Hematopoietic multipotent progenitor cell treated with erythropoietin and hydrocortisone succinate and interleukin-3 and kit ligand, for 4 days (in vitro differentiated cells): ENCODE measurements at regions not wholly inside any gene's neighbourhood (a gene's known extent, or its start where the extent isn't known, plus 50 kb on each side); places are given as distances from the start of the nearest gene placed in this dataset.

Experiments
- DNase-seq: peaks from one replicate; pipeline ENCODE4 v3.0.0-alpha.2; 2015

DNA sequence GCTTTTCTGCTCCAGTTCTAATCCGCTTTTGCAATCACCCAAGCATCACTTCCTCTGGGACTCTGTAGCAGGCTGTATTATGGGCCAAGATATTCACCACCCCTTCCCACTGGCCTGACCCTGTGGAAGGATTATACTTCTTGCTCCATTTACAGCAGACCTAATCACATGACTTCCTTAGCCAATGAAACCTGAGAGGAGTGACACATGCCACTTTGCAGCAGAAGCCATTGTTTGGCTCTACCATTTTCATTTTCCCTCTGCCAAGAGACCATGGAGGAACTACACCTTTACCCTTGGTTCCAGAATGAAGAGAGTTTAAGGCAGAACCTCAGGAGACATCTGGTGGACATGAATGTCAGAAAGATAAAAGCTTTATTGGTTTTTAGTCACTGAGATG lies 134.9 kb upstream of the HSD17B12 start:
- no peak for DNase-seq

GRCh38 chr11:43546561-43547429 lies 133.7 kb upstream of the HSD17B12 start:
- DNase-seq: no peak

- no peak for DNase-seq
These were observed 133.1 kb upstream of the HSD17B12 start for GRCh38 chr11:43547430-43547831.

- peak; percentile 18 for DNase-seq
These were observed 132.6 kb upstream of the HSD17B12 start for GRCh38 chr11:43547889-43548381.

DNA sequence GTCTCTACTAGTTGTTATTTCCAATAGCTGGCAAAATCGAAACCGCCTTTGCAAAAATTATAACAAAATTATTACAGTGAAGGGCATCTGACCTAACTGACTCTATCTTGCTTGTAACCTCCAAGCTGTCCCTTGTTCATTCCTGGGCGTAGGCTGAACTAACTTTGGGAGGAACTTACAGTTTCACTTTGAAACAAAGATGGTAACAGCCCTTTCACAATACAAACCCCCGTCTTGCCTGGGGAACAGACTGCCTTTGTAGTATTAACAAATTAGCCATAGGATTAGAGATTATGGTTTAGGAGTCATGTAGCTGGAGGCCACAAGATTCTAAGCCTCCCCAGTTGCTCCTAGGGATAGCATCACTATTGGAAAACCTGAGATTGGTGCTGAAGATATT lies 131.6 kb upstream of the HSD17B12 start:
- DNase-seq: no peak

GRCh38 chr11:43549624-43550023 lies 130.9 kb upstream of the HSD17B12 start:
- DNase-seq: no peak

DNA sequence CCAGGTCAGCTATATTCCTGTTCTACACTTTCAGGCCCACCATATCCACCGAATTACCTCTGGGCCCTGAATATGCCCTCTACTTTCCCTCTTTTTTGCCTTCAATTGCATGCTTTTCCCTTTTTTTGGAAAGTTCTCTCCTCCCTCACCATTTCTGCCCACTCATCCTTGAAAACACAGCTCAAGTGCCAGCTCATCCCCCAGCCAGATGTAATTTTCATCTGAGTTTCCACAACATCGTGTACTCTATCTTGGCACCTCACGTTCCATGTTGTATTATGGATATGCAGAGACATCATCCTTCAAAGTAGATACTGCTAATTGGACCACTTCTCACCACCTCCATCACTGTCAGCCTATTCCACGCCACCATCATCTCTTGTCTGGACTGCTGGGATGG lies 129.8 kb upstream of the HSD17B12 start:
- no peak for DNase-seq

GRCh38 chr11:43554148-43554473 lies 126.4 kb upstream of the HSD17B12 start:
- DNase-seq: no peak

- DNase-seq: no peak
These were observed 125.4 kb upstream of the HSD17B12 start for GRCh38 chr11:43555186-43555585.

- no peak for DNase-seq
These were observed 124.5 kb upstream of the HSD17B12 start for GRCh38 chr11:43555816-43556611.

GRCh38 chr11:43556612-43557375 lies 123.7 kb upstream of the HSD17B12 start:
- no peak for DNase-seq

DNA sequence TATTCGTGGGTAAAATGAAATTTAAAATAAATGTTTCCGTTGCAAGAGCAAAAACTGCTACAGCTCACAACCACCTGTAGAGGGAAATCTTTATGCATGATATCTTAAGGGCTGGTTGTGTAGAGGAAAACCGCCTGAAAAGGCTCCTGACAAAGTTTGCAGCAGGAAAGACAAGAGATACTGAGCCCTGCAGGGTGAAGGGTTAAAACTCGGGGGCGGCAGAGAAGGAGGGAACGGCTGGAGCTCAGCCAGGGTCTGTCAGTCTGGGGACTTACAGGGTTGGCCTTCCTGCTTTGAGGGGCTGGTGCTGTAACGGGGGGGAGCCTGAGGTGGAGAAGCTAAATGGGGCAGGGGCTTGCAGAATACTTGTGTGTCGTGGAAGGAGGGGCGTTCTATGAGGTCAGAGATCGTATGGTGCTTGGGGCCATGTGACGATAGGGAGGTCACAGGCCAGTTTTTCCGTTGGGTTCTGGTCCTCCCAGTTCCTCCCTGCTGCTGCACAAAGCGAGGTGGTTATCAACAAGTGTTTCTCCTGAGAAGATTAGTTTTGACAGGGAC lies 122.9 kb upstream of the HSD17B12 start:
- peak; percentile 35 for DNase-seq

GRCh38 chr11:43558146-43558545 lies 122.4 kb upstream of the HSD17B12 start:
- no peak for DNase-seq

DNA sequence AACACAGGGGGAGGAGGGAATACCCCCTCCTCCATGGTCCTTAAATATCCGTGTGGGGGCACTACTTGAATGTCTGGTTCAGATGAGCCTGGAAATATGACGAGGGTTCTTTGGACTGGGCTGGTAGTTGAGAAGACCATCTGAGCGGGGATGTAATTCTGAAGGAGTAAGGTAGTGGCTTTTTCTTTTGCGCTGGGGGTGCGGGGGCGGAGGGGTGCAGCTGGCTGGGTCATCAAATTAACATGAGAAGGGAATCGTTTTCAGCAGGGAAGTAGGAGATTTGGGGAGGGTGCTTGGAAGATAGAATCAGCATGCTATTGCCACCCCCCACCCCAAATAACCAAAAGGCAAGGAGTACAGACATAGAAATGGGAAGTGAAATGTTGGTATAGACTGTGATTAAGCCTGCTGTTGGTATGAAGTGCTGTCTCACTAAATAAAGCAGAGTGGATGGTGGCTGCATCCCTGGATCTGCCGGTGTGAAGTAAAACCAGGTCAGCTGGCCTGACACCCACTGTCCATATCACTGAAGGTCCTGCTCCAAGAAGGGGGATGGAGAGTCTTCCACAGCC lies 121.9 kb upstream of the HSD17B12 start:
- DNase-seq: no peak

DNA sequence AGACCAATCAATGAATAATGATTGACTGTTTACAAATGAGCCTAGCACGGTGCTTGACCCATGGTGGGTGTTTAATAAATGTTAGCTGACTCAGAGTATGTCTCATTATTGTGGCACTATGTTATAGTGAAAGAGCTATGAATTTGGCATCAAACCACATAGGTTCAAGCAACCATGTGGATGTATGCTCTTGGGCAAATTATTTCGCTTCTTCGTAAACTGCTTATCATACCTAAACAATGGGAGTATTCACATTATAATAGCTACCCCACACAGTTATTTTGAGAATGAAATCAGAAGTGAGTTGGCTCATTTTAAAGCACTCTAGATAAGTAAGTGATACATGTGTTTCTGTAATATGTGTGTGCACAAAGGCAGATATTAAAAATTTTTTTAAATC lies 118.7 kb upstream of the HSD17B12 start:
- DNase-seq: no peak

- DNase-seq: peak; percentile 77
These were observed 113.1 kb upstream of the HSD17B12 start for GRCh38 chr11:43567396-43567975.

- DNase-seq: peak; percentile 70
These were observed 107.3 kb upstream of the HSD17B12 start for GRCh38 chr11:43573233-43573632.

- no peak for DNase-seq
These were observed 106.7 kb upstream of the HSD17B12 start for GRCh38 chr11:43573873-43574272.

- DNase-seq: no peak
These were observed 106.1 kb upstream of the HSD17B12 start for GRCh38 chr11:43574411-43574810.

DNA sequence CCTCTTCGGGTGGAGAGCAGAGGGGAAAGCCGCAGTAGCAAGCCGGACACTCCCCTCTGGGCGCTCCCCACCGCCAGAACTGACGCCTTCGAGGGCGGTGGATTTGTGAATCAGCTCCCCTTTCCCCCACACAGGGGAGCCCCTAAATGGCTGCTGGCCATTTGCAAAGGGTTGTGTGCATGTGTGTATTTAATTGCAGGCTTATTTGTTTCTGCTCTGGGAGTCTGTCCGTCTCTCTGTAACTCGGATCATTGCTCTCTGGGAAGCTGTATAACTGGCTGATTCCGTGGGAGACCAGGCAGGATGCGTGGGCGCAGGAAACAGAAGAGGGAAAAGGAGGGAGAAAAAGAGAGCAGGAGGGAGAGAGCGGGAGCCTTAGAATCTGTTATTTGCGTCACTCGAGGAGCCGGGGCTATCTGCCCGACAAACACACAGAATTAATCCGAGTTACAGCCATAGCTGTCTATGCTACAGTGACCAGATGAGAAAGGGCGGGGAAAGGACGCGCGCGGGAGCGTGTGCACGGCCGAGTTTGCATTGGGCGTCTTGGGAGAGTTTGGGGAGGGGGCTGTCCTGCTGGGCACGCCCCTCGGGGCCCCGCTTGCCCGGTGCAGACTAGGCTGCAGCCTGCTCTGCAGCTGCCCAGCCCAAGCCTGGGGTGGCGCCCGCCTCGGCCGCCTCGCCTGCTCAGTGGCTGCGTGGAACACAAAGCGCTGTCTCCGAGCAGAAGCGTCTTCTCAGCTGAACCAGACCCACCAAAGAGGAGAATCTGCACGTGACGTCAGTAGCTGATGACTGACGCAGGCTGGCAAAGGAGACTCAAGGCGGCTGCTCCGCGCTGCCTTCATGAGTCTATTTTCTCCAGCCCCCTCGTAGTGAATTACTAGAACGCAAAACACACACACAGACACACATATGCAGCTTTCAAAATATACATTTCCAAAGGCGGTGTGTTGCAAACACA lies 105.3 kb upstream of the HSD17B12 start:
- peak; percentile 61 for DNase-seq

DNA sequence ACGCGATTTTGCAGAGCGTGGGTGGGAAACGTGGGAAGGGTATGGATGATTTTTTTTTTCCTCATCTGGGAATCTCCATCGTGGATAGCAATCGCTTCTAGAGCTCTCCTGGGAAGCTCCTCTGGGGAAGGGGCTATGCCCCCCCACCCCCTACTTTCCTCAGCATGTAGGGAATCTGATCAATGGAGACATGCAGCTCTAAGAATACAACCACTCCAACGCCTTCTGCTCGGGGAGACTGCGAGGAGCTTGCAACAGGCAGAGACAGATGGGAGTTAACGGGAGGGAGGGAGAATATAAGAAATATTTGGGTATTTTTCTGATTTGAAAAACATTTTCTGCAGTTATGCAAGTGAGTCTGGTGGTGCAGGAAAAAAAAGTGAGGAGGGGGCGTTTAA lies 104.6 kb upstream of the HSD17B12 start:
- DNase-seq: no peak
